GM21360 (cell line): ENCODE measurements at regions not wholly inside any gene's neighbourhood (a gene's known extent, or its start where the extent isn't known, plus 50 kb on each side); places are given as distances from the start of the nearest gene placed in this dataset.

Experiments
- ATAC-seq: cut with Tn5 transposase; IDR thresholded peaks from one replicate; pipeline ENCODE4 v1.9.1; 2021; ENCODE audit warnings: mild to moderate bottlenecking, moderate library complexity; ENCODE audit not compliant: unreplicated experiment

GRCh38 chr20:50297498-50298376 is 107.1 kb downstream of the CEBPB start:
- no peak for ATAC-seq

- no peak for ATAC-seq
These were observed 108.1 kb downstream of the CEBPB start for GRCh38 chr20:50298554-50299324.

GRCh38 chr20:50299325-50299629 is 108.6 kb downstream of the CEBPB start:
- ATAC-seq, result no peak

GRCh38 chr20:50301165-50301564 is 110.5 kb downstream of the CEBPB start:
- ATAC-seq, result no peak

- no peak for ATAC-seq
These were observed 111.1 kb downstream of the CEBPB start for GRCh38 chr20:50301712-50302111.

GRCh38 chr20:50302341-50303057 is 111.9 kb downstream of the CEBPB start:
- no peak for ATAC-seq

GRCh38 chr20:50303573-50304500 is 113.2 kb downstream of the CEBPB start:
- ATAC-seq, result no peak

GRCh38 chr20:50304501-50304856 is 113.8 kb downstream of the CEBPB start:
- no peak for ATAC-seq

- no peak for ATAC-seq
These were observed 114.4 kb downstream of the CEBPB start for GRCh38 chr20:50304923-50305635.

GRCh38 chr20:50305636-50306477 is 115.2 kb downstream of the CEBPB start:
- no peak for ATAC-seq

- ATAC-seq, result no peak
These were observed 116.1 kb downstream of the CEBPB start for GRCh38 chr20:50306478-50307423.

- no peak for ATAC-seq
These were observed 117.5 kb downstream of the CEBPB start for GRCh38 chr20:50308166-50308512.

GRCh38 chr20:50308513-50309279 is 118.1 kb downstream of the CEBPB start:
- no peak for ATAC-seq

- ATAC-seq, result no peak
These were observed 118.7 kb downstream of the CEBPB start for GRCh38 chr20:50309280-50309763.

GRCh38 chr20:50309764-50310672 is 119.4 kb downstream of the CEBPB start:
- no peak for ATAC-seq

GRCh38 chr20:50310673-50311051 is 120.0 kb downstream of the CEBPB start:
- no peak for ATAC-seq
